SJCRH30 (cell line): ENCODE measurements at regions not wholly inside any gene's neighbourhood (a gene's known extent, or its start where the extent isn't known, plus 50 kb on each side); places are given as distances from the start of the nearest gene placed in this dataset.

Experiments used
- DNase-seq, 2 experiments: peaks; one replicate each; pipeline ENCODE4 v3.0.0-alpha.2; 2015 to 2020
- H3K27ac ChIP-seq: fragments of 250-450 bp; sonication (Bioruptor Pico); 2 replicates; pipeline ENCODE4 v1.5.1; 2020; ENCODE audit warnings: mild to moderate bottlenecking, moderate library complexity
- H3K27me3 ChIP-seq: fragments of 250-450 bp; sonication (Bioruptor Pico); 2 replicates; pipeline ENCODE4 v1.5.1; 2020; ENCODE audit warnings: mild to moderate bottlenecking, moderate library complexity
- H3K36me3 ChIP-seq: fragments of 250-450 bp; sonication (Bioruptor Pico); 2 replicates; pipeline ENCODE4 v1.5.1; 2020; ENCODE audit warnings: mild to moderate bottlenecking, moderate library complexity
- H3K4me1 ChIP-seq: fragments of 250-450 bp; sonication (Bioruptor Pico); 2 replicates; pipeline ENCODE4 v1.5.1; 2020; ENCODE audit warnings: mild to moderate bottlenecking, moderate library complexity
- H3K4me3 ChIP-seq: fragments of 250-450 bp; sonication (Bioruptor Pico); 2 replicates; pipeline ENCODE4 v1.5.1; 2020; ENCODE audit warnings: mild to moderate bottlenecking, moderate library complexity
- H3K9me3 ChIP-seq: fragments of 250-450 bp; sonication (Bioruptor Pico); replicated peaks from 2 replicates; pipeline ENCODE4 v1.5.1; 2020; ENCODE audit warnings: mild to moderate bottlenecking, moderate library complexity

GRCh38 chr12:82529101-82529500 lies 157.6 kb upstream of the TMTC2 start:
- no peaks in the 10 kb centered on the region for H3K27me3 ChIP-seq

GRCh38 chr12:82529954-82530353 lies 156.8 kb upstream of the TMTC2 start:
- Histone ChIP-seq H3K36me3 (no peaks in the 10 kb centered on the region), H3K4me1 (no peaks in the 10 kb centered on the region), H3K27ac (no peak overlapping the region), H3K9me3 (no peaks in the 10 kb centered on the region), H3K4me3 (no peak overlapping the region), H3K27me3 (no peaks in the 10 kb centered on the region)
- DNase-seq, result no peak

More at GRCh38 chr12:82529101-82529500, 157.6 kb upstream of the TMTC2 start:
- Histone ChIP-seq H3K9me3 (no peaks in the 10 kb centered on the region), H3K4me1 (no peaks in the 10 kb centered on the region), H3K4me3 (no peak overlapping the region), H3K36me3 (no peaks in the 10 kb centered on the region), H3K27ac (no peak overlapping the region)
- no peak for DNase-seq

GRCh38 chr12:82530394-82530793 lies 156.3 kb upstream of the TMTC2 start:
- Histone ChIP-seq H3K4me3 (no peak overlapping the region), H3K27ac (no peak overlapping the region), H3K27me3 (no peaks in the 10 kb centered on the region), H3K36me3 (no peaks in the 10 kb centered on the region), H3K9me3 (no peaks in the 10 kb centered on the region), H3K4me1 (no peaks in the 10 kb centered on the region)
- DNase-seq, result no peak

- Histone ChIP-seq H3K4me3 (no peak overlapping the region), H3K4me1 (no peaks in the 10 kb centered on the region), H3K36me3 (no peaks in the 10 kb centered on the region), H3K27ac (no peak overlapping the region), H3K27me3 (no peaks in the 10 kb centered on the region), H3K9me3 (no peaks in the 10 kb centered on the region)
- DNase-seq, result no peak
Observed at GRCh38 chr12:82533341-82533740, 153.4 kb upstream of the TMTC2 start.

GRCh38 chr12:82537436-82537835 lies 149.3 kb upstream of the TMTC2 start:
- Histone ChIP-seq H3K27ac (no peak overlapping the region), H3K4me3 (no peak overlapping the region)
- DNase-seq, result no peak

GRCh38 chr12:82554529-82554928 lies 132.2 kb upstream of the TMTC2 start:
- DNase-seq, result no peak
- no peaks in the 10 kb centered on the region for H3K36me3 ChIP-seq

More at GRCh38 chr12:82537436-82537835, 149.3 kb upstream of the TMTC2 start:
- H3K9me3 ChIP-seq, result no peaks in the 10 kb centered on the region
- no peaks in the 10 kb centered on the region for H3K27me3 ChIP-seq
- no peaks in the 10 kb centered on the region for H3K36me3 ChIP-seq
- no peaks in the 10 kb centered on the region for H3K4me1 ChIP-seq

GRCh38 chr12:82555699-82556098 lies 131.0 kb upstream of the TMTC2 start:
- H3K9me3 ChIP-seq, result no peaks in the 10 kb centered on the region
- no peak overlapping the region for H3K27ac ChIP-seq
- no peaks in the 10 kb centered on the region for H3K27me3 ChIP-seq
- no peaks in the 10 kb centered on the region for H3K36me3 ChIP-seq
- H3K4me1 ChIP-seq, result peaks cover 3% of the 10 kb centered on the region; the same call in 1 of the 2 replicates
- no peak for DNase-seq
- no peak overlapping the region for H3K4me3 ChIP-seq

More at GRCh38 chr12:82554529-82554928, 132.2 kb upstream of the TMTC2 start:
- Histone ChIP-seq H3K4me3 (no peak overlapping the region), H3K4me1 (peaks cover 3% of the 10 kb centered on the region; the same call in 1 of the 2 replicates), H3K27me3 (no peaks in the 10 kb centered on the region), H3K9me3 (no peaks in the 10 kb centered on the region), H3K27ac (no peak overlapping the region)

GRCh38 chr12:82565966-82566365 lies 120.7 kb upstream of the TMTC2 start:
- Histone ChIP-seq H3K27ac (no peak overlapping the region), H3K4me3 (no peak overlapping the region), H3K4me1 (no peaks in the 10 kb centered on the region), H3K9me3 (no peaks in the 10 kb centered on the region), H3K36me3 (no peaks in the 10 kb centered on the region), H3K27me3 (no peaks in the 10 kb centered on the region)
- no peak for DNase-seq

GRCh38 chr12:82567688-82568087 lies 119.0 kb upstream of the TMTC2 start:
- no peaks in the 10 kb centered on the region for H3K36me3 ChIP-seq
- no peak for DNase-seq
- H3K27me3 ChIP-seq, result no peaks in the 10 kb centered on the region

GRCh38 chr12:82574191-82574590 lies 112.5 kb upstream of the TMTC2 start:
- Histone ChIP-seq H3K27me3 (no peaks in the 10 kb centered on the region), H3K4me3 (no peak overlapping the region), H3K27ac (no peak overlapping the region), H3K4me1 (no peaks in the 10 kb centered on the region), H3K9me3 (no peaks in the 10 kb centered on the region), H3K36me3 (no peaks in the 10 kb centered on the region)
- DNase-seq, result no peak

More at GRCh38 chr12:82567688-82568087, 119.0 kb upstream of the TMTC2 start:
- Histone ChIP-seq H3K27ac (no peak overlapping the region), H3K4me1 (no peaks in the 10 kb centered on the region), H3K9me3 (no peaks in the 10 kb centered on the region), H3K4me3 (no peak overlapping the region)

- no peaks in the 10 kb centered on the region; the same call in 1 of the 2 replicates for H3K27me3 ChIP-seq
- no peaks in the 10 kb centered on the region for H3K4me1 ChIP-seq
- no peak overlapping the region for H3K27ac ChIP-seq
- no peaks in the 10 kb centered on the region for H3K9me3 ChIP-seq
- H3K36me3 ChIP-seq, result no peaks in the 10 kb centered on the region
- no peak for DNase-seq
- H3K4me3 ChIP-seq, result no peak overlapping the region
Observed at GRCh38 chr12:82578725-82579124, 108.0 kb upstream of the TMTC2 start.

GRCh38 chr12:82583756-82584155 lies 103.0 kb upstream of the TMTC2 start:
- DNase-seq, result no peak
- Histone ChIP-seq H3K4me3 (no peak overlapping the region), H3K36me3 (no peaks in the 10 kb centered on the region), H3K4me1 (no peaks in the 10 kb centered on the region), H3K9me3 (no peaks in the 10 kb centered on the region), H3K27me3 (no peaks in the 10 kb centered on the region; the same call in 1 of the 2 replicates), H3K27ac (no peak overlapping the region)

- no peak for DNase-seq
- Histone ChIP-seq H3K4me1 (peaks cover 8% of the 10 kb centered on the region; the same call in 1 of the 2 replicates), H3K27me3 (no peaks in the 10 kb centered on the region; the same call in 1 of the 2 replicates), H3K36me3 (no peaks in the 10 kb centered on the region), H3K27ac (no peak overlapping the region), H3K9me3 (no peaks in the 10 kb centered on the region), H3K4me3 (no peak overlapping the region)
Observed at GRCh38 chr12:82593143-82593542, 93.6 kb upstream of the TMTC2 start.

GRCh38 chr12:82593901-82594396 lies 92.8 kb upstream of the TMTC2 start:
- Histone ChIP-seq H3K4me3 (no peak overlapping the region), H3K4me1 (peaks cover 8% of the 10 kb centered on the region; the same call in 1 of the 2 replicates), H3K27me3 (no peaks in the 10 kb centered on the region; the same call in 1 of the 2 replicates), H3K36me3 (no peaks in the 10 kb centered on the region), H3K27ac (no peak overlapping the region), H3K9me3 (no peaks in the 10 kb centered on the region)
- peak; percentile 32 to 60 for DNase-seq

- DNase-seq, result peak in 1 of 2 experiments; percentile 13
- no peaks in the 10 kb centered on the region for H3K9me3 ChIP-seq
- H3K4me3 ChIP-seq, result no peak overlapping the region
- no peak overlapping the region for H3K27ac ChIP-seq
- peaks cover 8% of the 10 kb centered on the region; the same call in 1 of the 2 replicates for H3K4me1 ChIP-seq
- no peaks in the 10 kb centered on the region; the same call in 1 of the 2 replicates for H3K27me3 ChIP-seq
- H3K36me3 ChIP-seq, result no peaks in the 10 kb centered on the region
Observed at GRCh38 chr12:82595941-82596340, 90.8 kb upstream of the TMTC2 start.

- DNase-seq, result no peak
- no peak overlapping the region for H3K4me3 ChIP-seq
- no peaks in the 10 kb centered on the region for H3K9me3 ChIP-seq
- H3K27ac ChIP-seq, result no peak overlapping the region
- no peaks in the 10 kb centered on the region; the same call in 1 of the 2 replicates for H3K27me3 ChIP-seq
- H3K36me3 ChIP-seq, result no peaks in the 10 kb centered on the region
- H3K4me1 ChIP-seq, result peaks cover 8% of the 10 kb centered on the region; the same call in 1 of the 2 replicates
Observed at GRCh38 chr12:82596483-82596882, 90.2 kb upstream of the TMTC2 start.
